A673 (cell line): ENCODE measurements at regions not wholly inside any gene's neighbourhood (a gene's known extent, or its start where the extent isn't known, plus 50 kb on each side); places are given as distances from the start of the nearest gene placed in this dataset.

ENCODE experiments used
- BruUV-seq: library from RNA; stranded (reverse); fragments of 400-500 nt; replicated peaks from 2 replicates; lab custom pipeline; 2021; lab: Mats Ljungman, UMichigan
- CTCF ChIA-PET: fragments of 300-600 bp; sonication (Branson Sonifier 250); formaldehyde crosslinking; loops from one replicate; lab custom pipeline; 2022; ENCODE audit warnings: antibody characterized with exemption; lab: Charles Lee
- POLR2A ChIA-PET: fragments of 300-600 bp; sonication (Branson Sonifier 250); formaldehyde crosslinking; loops from one replicate; lab custom pipeline; 2022; ENCODE audit warnings: antibody characterized with exemption; ENCODE audit not compliant: low non-redundant PET; lab: Charles Lee
- DNase-seq: peaks from one replicate; pipeline ENCODE4 v3.0.0-alpha.2; 2015; ENCODE audit warnings: low spot score
- H3K27ac ChIP-seq: fragments of 200-600 bp; sonication (generic); 2 replicates; pipeline ENCODE4 v1.5.1; 2016; ENCODE audit warnings: mixed run types, low read depth, mild to moderate bottlenecking, mixed read lengths, antibody characterized with exemption, low read length; ENCODE audit not compliant: poor library complexity, severe bottlenecking
- H3K27me3 ChIP-seq: fragments of 200-600 bp; sonication (generic); replicated peaks from 2 replicates; pipeline ENCODE4 v1.6.1; 2017; ENCODE audit warnings: mixed run types, low read depth, mild to moderate bottlenecking, mixed read lengths, antibody characterized with exemption, low read length; ENCODE audit not compliant: insufficient read depth, poor library complexity
- H3K36me3 ChIP-seq: fragments of 200-600 bp; sonication (generic); 2 replicates; pipeline ENCODE4 v1.6.1; 2016; ENCODE audit warnings: mixed run types, mild to moderate bottlenecking, mixed read lengths, antibody characterized with exemption, low read length; ENCODE audit not compliant: insufficient read depth, poor library complexity, severe bottlenecking
- H3K4me1 ChIP-seq: fragments of 200-600 bp; sonication (generic); 2 replicates; pipeline ENCODE4 v1.6.1; 2017; ENCODE audit warnings: mixed run types, mild to moderate bottlenecking, mixed read lengths, antibody characterized with exemption, low read length; ENCODE audit not compliant: insufficient read depth, poor library complexity, severe bottlenecking
- H3K4me3 ChIP-seq: fragments of 200-600 bp; sonication (generic); 2 replicates; pipeline ENCODE4 v1.5.1; 2016; ENCODE audit warnings: low read depth, mixed run types, mild to moderate bottlenecking, mixed read lengths, low read length; ENCODE audit not compliant: poor library complexity, severe bottlenecking
- H3K9me3 ChIP-seq: fragments of 200-600 bp; sonication (generic); 2 replicates; pipeline ENCODE4 v1.6.1; 2016; ENCODE audit warnings: mixed run types, low read depth, mild to moderate bottlenecking, mixed read lengths, antibody characterized with exemption, low read length; ENCODE audit not compliant: poor library complexity, severe bottlenecking
- CTCF ChIP-seq: fragments of 300-800, 200-600 bp; sonication (generic); conservative IDR thresholded peaks from 2 replicates; pipeline ENCODE4 v1.5.1; 2017; ENCODE audit warnings: low read depth, mild to moderate bottlenecking, antibody characterized with exemption, low read length, moderate library complexity, mixed read lengths
- EZH2 ChIP-seq: fragments of 200-600 bp; sonication (generic); IDR thresholded peaks from 2 replicates; pipeline ENCODE4 v1.6.1; 2017; ENCODE audit warnings: borderline replicate concordance, low read depth, mild to moderate bottlenecking, mixed read lengths, antibody characterized with exemption, low read length; ENCODE audit not compliant: poor library complexity, severe bottlenecking
- intact Hi-C: fragments of 100-400 bp; cut with micrococcal nuclease; formaldehyde crosslinking; loops from one replicate; pipeline ENCODE4 v1.10.0; 2022; ENCODE audit not compliant: unreplicated experiment

GRCh38 chr1:112800289-112800688, 85.2 kb upstream of the PPM1J start:
- H3K27me3 ChIP-seq, result peaks cover 89% of the 10 kb centered on the region
- no peak for TF ChIP-seq CTCF
- TF ChIP-seq EZH2, result no peak
- H3K9me3 ChIP-seq, result no peaks in the 10 kb centered on the region
- BruUV-seq, result no TSS peak
- no peaks in the 10 kb centered on the region for H3K36me3 ChIP-seq
- intact Hi-C loops, result loop anchor here (5.0 kb wide), 1 partner anchor 408 kb away; no protein-coding TSS in a partner anchor
- DNase-seq, result no peak
- POLR2A ChIA-PET, result no interaction called here
- H3K4me3 ChIP-seq, result no peak overlapping the region
- CTCF ChIA-PET, result no interaction called here
- H3K4me1 ChIP-seq, result no peaks in the 10 kb centered on the region
- H3K27ac ChIP-seq, result no peak overlapping the region

GRCh38 chr1:112798292-112798691, 83.2 kb upstream of the PPM1J start:
- BruUV-seq, result no TSS peak
- Histone ChIP-seq H3K4me1 (no peaks in the 10 kb centered on the region), H3K27ac (no peak overlapping the region), H3K36me3 (no peaks in the 10 kb centered on the region), H3K27me3 (peaks cover 97% of the 10 kb centered on the region), H3K9me3 (no peaks in the 10 kb centered on the region), H3K4me3 (no peak overlapping the region)
- intact Hi-C loops, result no loop called here
- ChIA-PET CTCF (no interaction called here), POLR2A (no interaction called here)
- peak; percentile 33 for DNase-seq
- TF ChIP-seq EZH2, result no peak

GRCh38 chr1:112797224-112797623, 82.1 kb upstream of the PPM1J start:
- H3K9me3 ChIP-seq, result no peaks in the 10 kb centered on the region
- H3K36me3 ChIP-seq, result no peaks in the 10 kb centered on the region
- no TSS peak for BruUV-seq
- TF ChIP-seq EZH2 (no peak), CTCF (no peak)
- intact Hi-C loops, result no loop called here
- no peak overlapping the region for H3K27ac ChIP-seq
- DNase-seq, result no peak
- no peak overlapping the region for H3K4me3 ChIP-seq
- ChIA-PET CTCF (no interaction called here), POLR2A (interaction anchor here (0.6 kb wide), 1 partner anchor 8 kb away, joined by 4 read pairs; no protein-coding TSS in a partner anchor)
- H3K4me1 ChIP-seq, result no peaks in the 10 kb centered on the region
- peaks cover 93% of the 10 kb centered on the region for H3K27me3 ChIP-seq

GRCh38 chr1:112794654-112795239, 79.6 kb upstream of the PPM1J start:
- no TSS peak for BruUV-seq
- CTCF ChIA-PET, result no interaction called here
- DNase-seq, result no peak
- POLR2A ChIA-PET, result no interaction called here
- intact Hi-C loops, result no loop called here
- TF ChIP-seq CTCF, result no peak
- no peak for TF ChIP-seq EZH2
- Histone ChIP-seq H3K27ac (no peak overlapping the region), H3K4me3 (no peak overlapping the region), H3K4me1 (peaks cover 15% of the 10 kb centered on the region), H3K36me3 (no peaks in the 10 kb centered on the region), H3K9me3 (no peaks in the 10 kb centered on the region), H3K27me3 (peaks cover 86% of the 10 kb centered on the region)
